GM23338 (cell line): ENCODE measurements at regions not wholly inside any gene's neighbourhood (a gene's known extent, or its start where the extent isn't known, plus 50 kb on each side); places are given as distances from the start of the nearest gene placed in this dataset.

ENCODE experiments used
- ATAC-seq: fragments of 200-7000 bp; cut with Tn5 transposase; 3 replicates; pipeline ENCODE4 v1.9.1; 2020
- DNase-seq: peaks from one replicate; pipeline ENCODE4 v3.0.0-alpha.2; 2015; ENCODE audit warnings: low spot score
- H2AFZ ChIP-seq: fragments of 200-600 bp; sonication (generic); 2 replicates; pipeline ENCODE4 v1.8.0; 2016; ENCODE audit warnings: antibody characterized with exemption, mild to moderate bottlenecking, moderate library complexity
- H3F3A ChIP-seq: fragments of 200-600 bp; sonication (generic); replicated peaks from 2 replicates; pipeline ENCODE4 v1.8.0; 2017; ENCODE audit warnings: antibody characterized with exemption, mixed run types, low read depth
- H3K27ac ChIP-seq: fragments of 200-600 bp; sonication (generic); 2 replicates; pipeline ENCODE4 v1.6.1; 2016; ENCODE audit warnings: low read depth
- H3K27me3 ChIP-seq: fragments of 200-600 bp; sonication (generic); 2 replicates; pipeline ENCODE4 v1.8.0; 2016; ENCODE audit warnings: mild to moderate bottlenecking, mixed run types, moderate library complexity; ENCODE audit not compliant: insufficient read depth
- H3K36me3 ChIP-seq: fragments of 200-600 bp; sonication (generic); 2 replicates; pipeline ENCODE4 v1.8.0; 2016; ENCODE audit warnings: mild to moderate bottlenecking; ENCODE audit not compliant: insufficient read depth
- H3K4me1 ChIP-seq: fragments of 200-600 bp; sonication (generic); 2 replicates; pipeline ENCODE4 v1.8.0; 2016; ENCODE audit warnings: mild to moderate bottlenecking, moderate library complexity; ENCODE audit not compliant: insufficient read depth
- H3K4me2 ChIP-seq: fragments of 200-600 bp; sonication (generic); 2 replicates; pipeline ENCODE4 v1.7.1; 2017; ENCODE audit warnings: mixed run types
- H3K4me3 ChIP-seq: fragments of 200-600 bp; sonication (generic); 2 replicates; pipeline ENCODE4 v1.6.1; 2016; ENCODE audit warnings: mixed run types
- H3K79me2 ChIP-seq: fragments of 200-600 bp; sonication (generic); replicated peaks from 2 replicates; pipeline ENCODE4 v1.8.0; 2017; ENCODE audit warnings: mild to moderate bottlenecking; ENCODE audit not compliant: insufficient read depth
- H3K9me2 ChIP-seq: fragments of 200-600 bp; sonication (generic); 2 replicates; pipeline ENCODE4 v1.8.0; 2017; ENCODE audit not compliant: insufficient read depth
- H4K20me1 ChIP-seq: fragments of 200-600 bp; sonication (generic); replicated peaks from 2 replicates; pipeline ENCODE4 v1.8.0; 2017; ENCODE audit warnings: mild to moderate bottlenecking; ENCODE audit not compliant: insufficient read depth
- H3K27ac Mint-ChIP-seq: 2 replicates; pipeline ENCODE4 v1.8.0; 2020; ENCODE audit warnings: inconsistent platforms, mild to moderate bottlenecking, moderate library complexity, mixed read lengths
- H3K27me3 Mint-ChIP-seq: 3 replicates; pipeline ENCODE4 v1.8.0; 2022; ENCODE audit warnings: low read depth, mild to moderate bottlenecking, moderate library complexity, mixed read lengths, inconsistent platforms; ENCODE audit not compliant: insufficient read depth, poor library complexity
- H3K36me3 Mint-ChIP-seq: 3 replicates; pipeline ENCODE4 v1.8.0; 2021; ENCODE audit warnings: low read depth, mild to moderate bottlenecking, inconsistent platforms, moderate library complexity, mixed read lengths
- H3K4me1 Mint-ChIP-seq: 3 replicates; pipeline ENCODE4 v1.8.0; 2020; ENCODE audit warnings: mild to moderate bottlenecking, inconsistent platforms, mixed read lengths
- H3K4me3 Mint-ChIP-seq: 3 replicates; pipeline ENCODE4 v1.8.0; 2021; ENCODE audit warnings: moderate library complexity, mild to moderate bottlenecking, inconsistent platforms, mixed read lengths
- H3K9me3 Mint-ChIP-seq: 3 replicates; pipeline ENCODE4 v1.8.0; 2020; ENCODE audit warnings: moderate library complexity, mild to moderate bottlenecking, inconsistent platforms, mixed read lengths
- CREB1 ChIP-seq: fragments of 250-450 bp; sonication (Bioruptor Pico); IDR thresholded peaks from 2 replicates; pipeline ENCODE4 v1.5.0; 2020; ENCODE audit warnings: low read depth, mild to moderate bottlenecking, moderate library complexity
- EZH2 ChIP-seq: fragments of 200-600 bp; sonication (generic); IDR thresholded peaks from one replicate; pipeline ENCODE4 v1.8.0; 2017; ENCODE audit warnings: antibody characterized with exemption, mild to moderate bottlenecking, low read depth; ENCODE audit not compliant: unreplicated experiment
- EZH2phosphoT487 ChIP-seq: fragments of 200-600 bp; sonication (generic); IDR thresholded peaks from one replicate; pipeline ENCODE4 v1.8.1; 2018; ENCODE audit warnings: antibody characterized with exemption; ENCODE audit not compliant: unreplicated experiment
- JUNB ChIP-seq: IDR thresholded peaks from one replicate; pipeline ENCODE4 v1.6.1; 2016; ENCODE audit warnings: antibody characterized with exemption; ENCODE audit not compliant: unreplicated experiment
- NANOG ChIP-seq: IDR thresholded peaks from 2 replicates; pipeline ENCODE4 v1.6.1; 2016; ENCODE audit warnings: antibody characterized with exemption, borderline replicate concordance
- POLR2AphosphoS5 ChIP-seq: IDR thresholded peaks from 2 replicates; pipeline ENCODE4 v1.6.1; 2016; ENCODE audit warnings: antibody characterized with exemption, low read depth
- REST ChIP-seq: IDR thresholded peaks from one replicate; pipeline ENCODE4 v1.6.1; 2018; ENCODE audit warnings: antibody characterized with exemption; ENCODE audit not compliant: unreplicated experiment
- STAT1 ChIP-seq: IDR thresholded peaks from one replicate; pipeline ENCODE4 v1.6.1; 2016; ENCODE audit warnings: antibody characterized with exemption; ENCODE audit not compliant: unreplicated experiment
- ZNF331 ChIP-seq: fragments of 250-450 bp; sonication (Bioruptor Pico); IDR thresholded peaks from 2 replicates; pipeline ENCODE4 v1.5.0; 2020; ENCODE audit warnings: low read depth, mild to moderate bottlenecking, moderate library complexity
- TF ChIP-seq, protein P1 (sequence below): fragments of 250-450 bp; sonication (Bioruptor Pico); IDR thresholded peaks from 2 replicates; pipeline ENCODE4 v1.5.0; 2020; ENCODE audit warnings: mild to moderate bottlenecking, moderate library complexity
- TF ChIP-seq, protein P2 (sequence below): IDR thresholded peaks from 2 replicates; pipeline ENCODE4 v1.6.1; 2016; ENCODE audit warnings: antibody characterized with exemption

DNA sequence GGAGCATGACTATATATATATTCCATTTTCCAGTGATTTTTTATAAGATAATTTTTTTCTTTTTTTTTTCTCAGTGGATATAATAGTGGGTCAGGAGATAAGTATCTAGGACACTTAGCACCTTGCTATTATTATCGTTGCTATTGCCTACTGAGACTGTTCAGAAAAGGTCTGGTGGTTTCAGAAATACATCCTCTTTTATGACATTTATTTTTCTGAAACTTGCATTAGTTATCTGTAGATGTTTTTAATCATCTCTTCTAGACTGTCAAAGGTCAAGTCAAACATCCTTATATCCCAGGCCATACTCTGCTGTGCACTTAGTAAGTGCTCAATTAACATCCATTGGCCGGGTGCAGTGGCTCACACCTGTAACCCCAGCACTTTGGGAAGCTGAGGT, 72.9 kb upstream of the MED14 start:
- Mint-ChIP-seq H3K4me3 (no peak overlapping the region), H3K27ac (no peak overlapping the region), H3K9me3 (peaks cover 13% of the 10 kb centered on the region; the same call in 2 of the 3 replicates), H3K36me3 (peaks cover 13% of the 10 kb centered on the region), H3K27me3 (no peaks in the 10 kb centered on the region), H3K4me1 (peaks cover 4% of the 10 kb centered on the region; the same call in 2 of the 3 replicates)
- Histone ChIP-seq H3F3A (no peaks in the 10 kb centered on the region), H3K9me2 (no peaks in the 10 kb centered on the region), H3K36me3 (no peaks in the 10 kb centered on the region), H3K4me3 (no peak overlapping the region), H3K79me2 (no peaks in the 10 kb centered on the region), H3K27ac (no peak overlapping the region), H2AFZ (no peak overlapping the region), H4K20me1 (no peaks in the 10 kb centered on the region), H3K4me2 (no peak overlapping the region), H3K4me1 (no peaks in the 10 kb centered on the region), H3K27me3 (no peaks in the 10 kb centered on the region)
- no peak for DNase-seq
- ATAC-seq: no peak
- TF ChIP-seq NANOG: no peak
- TF ChIP-seq ZNF331 (CRISPR knock-in tag): no peak
- TF ChIP-seq, protein P1, sequence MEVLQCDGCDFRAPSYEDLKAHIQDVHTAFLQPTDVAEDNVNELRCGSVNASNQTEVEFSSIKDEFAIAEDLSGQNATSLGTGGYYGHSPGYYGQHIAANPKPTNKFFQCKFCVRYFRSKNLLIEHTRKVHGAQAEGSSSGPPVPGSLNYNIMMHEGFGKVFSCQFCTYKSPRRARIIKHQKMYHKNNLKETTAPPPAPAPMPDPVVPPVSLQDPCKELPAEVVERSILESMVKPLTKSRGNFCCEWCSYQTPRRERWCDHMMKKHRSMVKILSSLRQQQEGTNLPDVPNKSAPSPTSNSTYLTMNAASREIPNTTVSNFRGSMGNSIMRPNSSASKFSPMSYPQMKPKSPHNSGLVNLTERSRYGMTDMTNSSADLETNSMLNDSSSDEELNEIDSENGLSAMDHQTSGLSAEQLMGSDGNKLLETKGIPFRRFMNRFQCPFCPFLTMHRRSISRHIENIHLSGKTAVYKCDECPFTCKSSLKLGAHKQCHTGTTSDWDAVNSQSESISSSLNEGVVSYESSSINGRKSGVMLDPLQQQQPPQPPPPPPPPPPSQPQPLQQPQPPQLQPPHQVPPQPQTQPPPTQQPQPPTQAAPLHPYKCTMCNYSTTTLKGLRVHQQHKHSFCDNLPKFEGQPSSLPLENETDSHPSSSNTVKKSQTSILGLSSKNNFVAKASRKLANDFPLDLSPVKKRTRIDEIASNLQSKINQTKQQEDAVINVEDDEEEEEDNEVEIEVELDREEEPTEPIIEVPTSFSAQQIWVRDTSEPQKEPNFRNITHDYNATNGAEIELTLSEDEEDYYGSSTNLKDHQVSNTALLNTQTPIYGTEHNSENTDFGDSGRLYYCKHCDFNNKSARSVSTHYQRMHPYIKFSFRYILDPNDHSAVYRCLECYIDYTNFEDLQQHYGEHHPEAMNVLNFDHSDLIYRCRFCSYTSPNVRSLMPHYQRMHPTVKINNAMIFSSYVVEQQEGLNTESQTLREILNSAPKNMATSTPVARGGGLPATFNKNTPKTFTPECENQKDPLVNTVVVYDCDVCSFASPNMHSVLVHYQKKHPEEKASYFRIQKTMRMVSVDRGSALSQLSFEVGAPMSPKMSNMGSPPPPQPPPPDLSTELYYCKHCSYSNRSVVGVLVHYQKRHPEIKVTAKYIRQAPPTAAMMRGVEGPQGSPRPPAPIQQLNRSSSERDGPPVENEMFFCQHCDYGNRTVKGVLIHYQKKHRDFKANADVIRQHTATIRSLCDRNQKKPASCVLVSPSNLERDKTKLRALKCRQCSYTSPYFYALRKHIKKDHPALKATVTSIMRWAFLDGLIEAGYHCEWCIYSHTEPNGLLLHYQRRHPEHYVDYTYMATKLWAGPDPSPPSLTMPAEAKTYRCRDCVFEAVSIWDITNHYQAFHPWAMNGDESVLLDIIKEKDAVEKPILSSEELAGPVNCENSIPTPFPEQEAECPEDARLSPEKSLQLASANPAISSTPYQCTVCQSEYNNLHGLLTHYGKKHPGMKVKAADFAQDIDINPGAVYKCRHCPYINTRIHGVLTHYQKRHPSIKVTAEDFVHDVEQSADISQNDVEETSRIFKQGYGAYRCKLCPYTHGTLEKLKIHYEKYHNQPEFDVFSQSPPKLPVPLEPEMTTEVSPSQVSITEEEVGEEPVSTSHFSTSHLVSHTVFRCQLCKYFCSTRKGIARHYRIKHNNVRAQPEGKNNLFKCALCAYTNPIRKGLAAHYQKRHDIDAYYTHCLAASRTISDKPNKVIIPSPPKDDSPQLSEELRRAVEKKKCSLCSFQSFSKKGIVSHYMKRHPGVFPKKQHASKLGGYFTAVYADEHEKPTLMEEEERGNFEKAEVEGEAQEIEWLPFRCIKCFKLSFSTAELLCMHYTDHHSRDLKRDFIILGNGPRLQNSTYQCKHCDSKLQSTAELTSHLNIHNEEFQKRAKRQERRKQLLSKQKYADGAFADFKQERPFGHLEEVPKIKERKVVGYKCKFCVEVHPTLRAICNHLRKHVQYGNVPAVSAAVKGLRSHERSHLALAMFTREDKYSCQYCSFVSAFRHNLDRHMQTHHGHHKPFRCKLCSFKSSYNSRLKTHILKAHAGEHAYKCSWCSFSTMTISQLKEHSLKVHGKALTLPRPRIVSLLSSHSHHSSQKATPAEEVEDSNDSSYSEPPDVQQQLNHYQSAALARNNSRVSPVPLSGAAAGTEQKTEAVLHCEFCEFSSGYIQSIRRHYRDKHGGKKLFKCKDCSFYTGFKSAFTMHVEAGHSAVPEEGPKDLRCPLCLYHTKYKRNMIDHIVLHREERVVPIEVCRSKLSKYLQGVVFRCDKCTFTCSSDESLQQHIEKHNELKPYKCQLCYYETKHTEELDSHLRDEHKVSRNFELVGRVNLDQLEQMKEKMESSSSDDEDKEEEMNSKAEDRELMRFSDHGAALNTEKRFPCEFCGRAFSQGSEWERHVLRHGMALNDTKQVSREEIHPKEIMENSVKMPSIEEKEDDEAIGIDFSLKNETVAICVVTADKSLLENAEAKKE (CRISPR knock-in tag): no peak
- no peak for TF ChIP-seq EZH2phosphoT487
- TF ChIP-seq, protein P2, sequence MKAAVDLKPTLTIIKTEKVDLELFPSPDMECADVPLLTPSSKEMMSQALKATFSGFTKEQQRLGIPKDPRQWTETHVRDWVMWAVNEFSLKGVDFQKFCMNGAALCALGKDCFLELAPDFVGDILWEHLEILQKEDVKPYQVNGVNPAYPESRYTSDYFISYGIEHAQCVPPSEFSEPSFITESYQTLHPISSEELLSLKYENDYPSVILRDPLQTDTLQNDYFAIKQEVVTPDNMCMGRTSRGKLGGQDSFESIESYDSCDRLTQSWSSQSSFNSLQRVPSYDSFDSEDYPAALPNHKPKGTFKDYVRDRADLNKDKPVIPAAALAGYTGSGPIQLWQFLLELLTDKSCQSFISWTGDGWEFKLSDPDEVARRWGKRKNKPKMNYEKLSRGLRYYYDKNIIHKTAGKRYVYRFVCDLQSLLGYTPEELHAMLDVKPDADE: no peak
- TF ChIP-seq POLR2AphosphoS5: no peak
- TF ChIP-seq REST: no peak
- no peak for TF ChIP-seq JUNB
- no peak for TF ChIP-seq CREB1 (CRISPR knock-in tag)
- TF ChIP-seq EZH2: no peak
- TF ChIP-seq STAT1: no peak
